Smooth muscle cell (in vitro differentiated cells): ENCODE measurements at regions not wholly inside any gene's neighbourhood (a gene's known extent, or its start where the extent isn't known, plus 50 kb on each side); places are given as distances from the start of the nearest gene placed in this dataset.

Source experiments
- DNase-seq: peaks from one replicate; lab custom pipeline; 2025; ENCODE audit not compliant: unreplicated experiment; lab: John Stamatoyannopoulos, UW
- H2AFZ ChIP-seq: fragments of 200-600 bp; sonication (generic); 2 replicates; pipeline ENCODE4 v1.6.0; 2016; ENCODE audit warnings: antibody characterized with exemption, low read depth, mild to moderate bottlenecking
- H3F3A ChIP-seq: fragments of 200-600 bp; sonication (generic); 2 replicates; pipeline ENCODE4 v1.6.0; 2017; ENCODE audit warnings: antibody characterized with exemption, low read depth
- H3K27ac ChIP-seq: fragments of 200-600 bp; sonication (generic); 2 replicates; pipeline ENCODE4 v1.5.1; 2016; ENCODE audit warnings: low read depth, mild to moderate bottlenecking
- H3K27me3 ChIP-seq: fragments of 200-600 bp; sonication (generic); 2 replicates; pipeline ENCODE4 v1.6.1; 2016; ENCODE audit warnings: low read depth, mild to moderate bottlenecking
- H3K36me3 ChIP-seq: fragments of 200-600 bp; sonication (generic); 2 replicates; pipeline ENCODE4 v1.5.1; 2016; ENCODE audit warnings: low read depth
- H3K4me1 ChIP-seq: fragments of 200-600 bp; sonication (generic); 2 replicates; pipeline ENCODE4 v1.5.1; 2016; ENCODE audit warnings: low read depth
- H3K4me2 ChIP-seq: fragments of 200-600 bp; sonication (generic); 2 replicates; pipeline ENCODE4 v1.6.0; 2016; ENCODE audit warnings: mild to moderate bottlenecking
- H3K4me3 ChIP-seq: fragments of 200-600 bp; sonication (generic); 2 replicates; pipeline ENCODE4 v1.5.1; 2016; ENCODE audit warnings: mild to moderate bottlenecking
- H3K79me2 ChIP-seq: fragments of 200-600 bp; sonication (generic); 2 replicates; pipeline ENCODE4 v1.6.0; 2016; ENCODE audit warnings: low read depth, mild to moderate bottlenecking
- H3K9ac ChIP-seq: fragments of 200-600 bp; sonication (generic); 2 replicates; pipeline ENCODE4 v1.6.0; 2016; ENCODE audit warnings: low read depth
- H3K9me3 ChIP-seq: fragments of 200-600 bp; sonication (generic); replicated peaks from 2 replicates; pipeline ENCODE4 v1.5.1; 2016; ENCODE audit warnings: low read depth
- H4K20me1 ChIP-seq: fragments of 200-600 bp; sonication (generic); 2 replicates; pipeline ENCODE4 v1.6.0; 2016; ENCODE audit warnings: low read depth
- CTCF ChIP-seq: fragments of 200-600 bp; sonication (generic); IDR thresholded peaks from 2 replicates; pipeline ENCODE4 v1.5.1; 2017; ENCODE audit warnings: borderline replicate concordance, mild to moderate bottlenecking, antibody characterized with exemption; ENCODE audit not compliant: insufficient read depth, poor library complexity, severe bottlenecking
- WGBS: methylation state at CpG from one replicate; pipeline ENCODE4 v1.1.7; 2016; ENCODE audit warnings: low lambda C conversion rate; 5-methylcytosine and 5-hydroxymethylcytosine counted together

GRCh38 chr16:79949417-79949816 is 348.9 kb upstream of the MAF start:
- Histone ChIP-seq H3K9ac (no peak overlapping the region), H3K27me3 (no peaks in the 10 kb centered on the region), H3K9me3 (no peaks in the 10 kb centered on the region), H3K4me3 (no peak overlapping the region), H3K79me2 (no peaks in the 10 kb centered on the region), H3F3A (no peaks in the 10 kb centered on the region), H3K4me2 (no peak overlapping the region), H4K20me1 (no peaks in the 10 kb centered on the region), H3K36me3 (no peaks in the 10 kb centered on the region), H2AFZ (no peak overlapping the region), H3K27ac (no peak overlapping the region), H3K4me1 (no peaks in the 10 kb centered on the region)
- 96% methylated on average over 1 of the region's 1 CpG for WGBS
- TF ChIP-seq CTCF: no peak
- no peak for DNase-seq

GRCh38 chr16:79947771-79948170 is 347.2 kb upstream of the MAF start:
- H3K9ac ChIP-seq: no peak overlapping the region
- H3K27me3 ChIP-seq: no peaks in the 10 kb centered on the region
- no peak overlapping the region for H3K27ac ChIP-seq
- no peak overlapping the region for H2AFZ ChIP-seq
- H4K20me1 ChIP-seq: no peaks in the 10 kb centered on the region
- TF ChIP-seq CTCF: no peak
- DNase-seq: no peak
- H3K79me2 ChIP-seq: no peaks in the 10 kb centered on the region
- H3K9me3 ChIP-seq: no peaks in the 10 kb centered on the region
- H3K4me1 ChIP-seq: no peaks in the 10 kb centered on the region
- H3K36me3 ChIP-seq: no peaks in the 10 kb centered on the region
- WGBS: 83% methylated on average over 3 of the region's 3 CpGs
- no peak overlapping the region for H3K4me2 ChIP-seq
- H3K4me3 ChIP-seq: no peak overlapping the region
- H3F3A ChIP-seq: no peaks in the 10 kb centered on the region

- Histone ChIP-seq H3K4me3 (no peak overlapping the region), H2AFZ (no peak overlapping the region), H3K9ac (no peak overlapping the region), H3K4me2 (no peak overlapping the region), H3K9me3 (no peaks in the 10 kb centered on the region), H3K36me3 (no peaks in the 10 kb centered on the region), H4K20me1 (no peaks in the 10 kb centered on the region), H3K4me1 (no peaks in the 10 kb centered on the region), H3K27me3 (no peaks in the 10 kb centered on the region), H3K27ac (no peak overlapping the region), H3F3A (no peaks in the 10 kb centered on the region), H3K79me2 (no peaks in the 10 kb centered on the region)
- TF ChIP-seq CTCF: no peak
- 92% methylated on average over 2 of the region's 2 CpGs for WGBS
- DNase-seq: no peak
These were observed 345.7 kb upstream of the MAF start for GRCh38 chr16:79946252-79946651.

GRCh38 chr16:79943736-79944135 is 343.2 kb upstream of the MAF start:
- Histone ChIP-seq H3F3A (no peaks in the 10 kb centered on the region), H3K9ac (no peak overlapping the region), H3K27ac (no peak overlapping the region), H3K9me3 (no peaks in the 10 kb centered on the region), H4K20me1 (no peaks in the 10 kb centered on the region), H3K4me2 (no peak overlapping the region), H3K27me3 (no peaks in the 10 kb centered on the region), H3K4me1 (no peaks in the 10 kb centered on the region), H3K36me3 (no peaks in the 10 kb centered on the region), H2AFZ (no peak overlapping the region), H3K79me2 (no peaks in the 10 kb centered on the region), H3K4me3 (no peak overlapping the region)
- DNase-seq: no peak
- no peak for TF ChIP-seq CTCF
- WGBS: 75% methylated on average over 3 of the region's 3 CpGs
